ENCODE measurements at regions not wholly inside any gene's neighbourhood (a gene's known extent, or its start where the extent isn't known, plus 50 kb on each side); places are given as distances from the start of the nearest gene placed in this dataset.
"Not testable (repeated sequence)": the region's sequence is repeated elsewhere in the genome, so short reads cannot be mapped to it uniquely, and the experiment has no call there.

GRCh38 chr6:140542863-140543262 lies 1168.4 kb upstream of the CITED2 start:
- DNase-seq, result no peak

GRCh38 chr6:140541288-140541687 lies 1166.8 kb upstream of the CITED2 start:
- no peak for DNase-seq

DNA sequence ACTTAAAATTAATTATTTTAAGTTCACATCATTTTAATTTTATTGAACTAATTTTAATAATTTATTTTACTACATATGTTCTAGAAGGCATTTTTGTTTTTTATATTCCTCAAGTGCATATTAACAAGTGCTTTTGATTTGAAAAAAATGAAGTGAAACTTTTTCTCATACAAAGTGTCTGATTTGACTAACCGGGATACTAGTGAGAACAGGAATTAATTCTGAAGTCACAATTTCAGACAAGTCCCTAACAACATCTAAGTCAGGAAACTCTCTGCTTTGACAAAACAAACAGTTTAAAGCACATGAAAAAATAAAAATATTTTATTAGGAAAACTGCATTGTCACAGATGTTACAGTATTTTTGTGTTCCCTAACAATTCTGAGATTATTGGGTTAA lies 1166.3 kb upstream of the CITED2 start:
- no peak for DNase-seq

DNA sequence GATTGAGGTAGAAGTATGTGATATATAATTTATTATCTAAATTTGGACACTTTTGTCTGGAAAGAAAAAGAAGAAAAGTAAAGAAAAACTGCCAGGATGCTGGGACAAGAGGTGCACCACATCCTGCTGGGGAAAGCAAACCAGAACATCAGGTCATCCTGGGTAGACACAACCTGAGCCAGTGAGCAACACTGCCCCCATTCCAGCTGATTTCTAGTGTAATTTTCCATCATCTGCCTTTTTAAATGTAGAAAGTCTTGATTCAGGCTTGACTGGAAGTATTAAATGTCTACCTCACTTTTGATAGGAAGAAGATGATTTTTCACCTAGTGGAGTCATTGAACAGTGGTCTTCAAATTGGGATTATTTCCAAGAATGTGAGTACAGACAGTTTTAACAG lies 1164.5 kb upstream of the CITED2 start:
- no peak for DNase-seq

- no peak for DNase-seq
Measured at GRCh38 chr6:140537834-140538705, 1163.6 kb upstream of the CITED2 start.

- DNase-seq, result no peak
Measured at GRCh38 chr6:140537211-140537610, 1162.8 kb upstream of the CITED2 start.

DNA sequence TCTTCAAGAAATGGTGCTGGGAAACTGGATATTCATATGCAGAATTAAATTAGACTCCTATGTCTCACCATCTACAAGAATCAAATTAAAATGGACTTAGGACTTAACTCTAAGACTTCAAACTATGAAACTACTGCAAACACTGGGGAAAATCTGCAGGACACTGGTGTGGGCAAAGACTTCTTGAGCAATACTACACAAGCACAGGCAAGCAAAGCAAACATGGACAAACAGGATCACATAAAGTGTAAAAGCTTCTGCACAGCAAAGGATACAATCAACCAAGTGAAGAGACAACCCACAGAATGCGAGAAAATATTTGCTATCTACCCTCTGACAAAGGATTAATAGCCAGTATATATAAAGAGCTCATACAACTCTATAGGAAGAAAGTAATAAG lies 1161.1 kb upstream of the CITED2 start:
- DNase-seq, result no peak

GRCh38 chr6:140533526-140533925 lies 1159.1 kb upstream of the CITED2 start:
- DNase-seq, result no peak

DNA sequence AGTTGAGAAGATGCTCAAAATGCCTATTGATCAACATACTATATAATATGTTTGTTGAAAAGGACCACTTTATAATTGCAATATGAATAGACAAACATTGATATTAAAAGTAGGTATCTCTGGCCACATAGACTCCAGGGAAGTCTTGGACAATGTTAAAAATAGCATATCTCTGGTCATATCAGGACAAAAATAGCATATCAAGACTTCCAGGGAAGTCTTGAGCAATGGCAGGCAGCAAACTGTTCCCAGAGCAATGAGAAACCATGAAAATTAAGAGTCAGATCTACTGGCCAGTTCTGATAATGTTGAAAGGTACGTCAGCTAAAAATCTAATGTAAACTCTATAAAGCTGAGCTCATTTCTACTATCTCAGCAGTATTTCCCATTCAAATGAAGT lies 1130.3 kb upstream of the CITED2 start:
- DNase-seq, result no peak

DNA sequence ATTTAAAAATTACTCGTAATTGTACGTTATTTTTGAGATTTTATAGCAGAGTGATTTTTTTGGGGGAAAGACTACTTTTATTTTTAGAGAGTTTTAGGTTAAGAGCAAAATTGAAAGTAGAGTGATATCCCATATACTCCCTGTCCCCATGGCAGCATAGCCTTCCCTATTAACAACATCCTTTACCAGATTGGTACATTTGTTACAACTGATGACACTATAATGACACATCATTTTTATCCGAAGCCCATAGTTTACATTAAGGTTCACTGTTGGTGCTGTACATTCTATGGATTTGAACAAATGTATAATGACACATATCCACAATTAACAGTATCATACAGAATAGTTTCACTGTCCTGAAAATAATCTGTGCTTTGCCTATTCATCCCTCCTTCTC lies 1126.4 kb upstream of the CITED2 start:
- DNase-seq, result no peak

GRCh38 chr6:140499607-140500006 lies 1125.2 kb upstream of the CITED2 start:
- DNase-seq, result no peak

- DNase-seq, result no peak
Measured at GRCh38 chr6:140494321-140495108, 1120.1 kb upstream of the CITED2 start.

DNA sequence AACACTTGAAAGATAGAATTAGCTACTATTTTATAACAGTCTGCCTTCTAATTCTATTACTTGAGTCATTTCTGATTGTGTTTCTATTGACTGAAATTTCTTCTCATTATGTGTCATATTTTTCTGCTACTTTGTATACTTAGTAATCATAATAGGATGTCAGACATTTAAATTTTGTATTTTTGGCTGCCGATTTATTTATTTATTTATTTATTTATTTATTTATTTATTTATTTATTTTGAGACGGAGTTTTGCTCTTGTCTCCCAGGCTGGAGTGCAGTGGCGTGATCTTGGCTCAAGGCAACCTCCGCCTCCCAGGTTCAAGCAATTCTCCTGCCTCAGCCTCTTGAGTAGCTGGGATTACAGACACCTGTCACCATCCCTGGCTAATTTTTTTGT lies 1119.0 kb upstream of the CITED2 start:
- not testable (repeated sequence) for DNase-seq

DNA sequence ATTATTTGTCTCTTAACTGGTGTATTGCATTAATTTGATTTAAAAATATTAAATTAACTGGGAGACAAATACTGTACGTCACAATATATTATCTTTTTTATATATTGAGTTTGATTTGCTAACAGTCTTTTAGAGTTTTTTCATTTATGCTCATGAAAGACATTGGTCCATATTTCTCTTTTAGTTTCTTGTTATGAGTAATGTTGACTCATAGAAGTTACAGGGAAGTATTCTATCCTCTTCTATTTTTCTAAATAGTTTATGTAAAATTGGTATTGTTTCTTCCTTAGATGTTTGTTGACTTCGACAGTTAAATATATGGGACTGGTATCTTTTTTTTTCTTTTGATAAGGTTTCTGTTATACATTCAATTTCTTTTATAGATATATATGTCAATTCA lies 1115.6 kb upstream of the CITED2 start:
- DNase-seq, result no peak

DNA sequence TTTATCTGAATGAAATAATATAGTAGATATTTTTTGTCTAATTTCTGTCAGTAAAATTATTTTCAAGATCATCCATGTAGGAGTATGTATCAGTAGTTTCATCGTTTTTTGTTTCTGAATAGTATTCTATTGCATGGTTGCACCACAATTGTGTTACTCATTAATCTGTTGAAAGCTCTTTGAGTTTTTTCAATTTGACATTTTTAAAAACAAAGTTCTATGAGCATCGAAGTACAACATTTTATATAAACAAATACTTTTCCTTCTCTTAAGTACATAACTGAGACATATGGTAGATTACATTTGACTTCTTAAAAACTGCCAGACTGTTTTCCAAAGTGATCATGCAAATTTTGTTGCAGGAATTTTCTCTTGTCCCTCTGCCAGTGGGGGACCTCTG lies 1113.1 kb upstream of the CITED2 start:
- DNase-seq, result no peak

DNA sequence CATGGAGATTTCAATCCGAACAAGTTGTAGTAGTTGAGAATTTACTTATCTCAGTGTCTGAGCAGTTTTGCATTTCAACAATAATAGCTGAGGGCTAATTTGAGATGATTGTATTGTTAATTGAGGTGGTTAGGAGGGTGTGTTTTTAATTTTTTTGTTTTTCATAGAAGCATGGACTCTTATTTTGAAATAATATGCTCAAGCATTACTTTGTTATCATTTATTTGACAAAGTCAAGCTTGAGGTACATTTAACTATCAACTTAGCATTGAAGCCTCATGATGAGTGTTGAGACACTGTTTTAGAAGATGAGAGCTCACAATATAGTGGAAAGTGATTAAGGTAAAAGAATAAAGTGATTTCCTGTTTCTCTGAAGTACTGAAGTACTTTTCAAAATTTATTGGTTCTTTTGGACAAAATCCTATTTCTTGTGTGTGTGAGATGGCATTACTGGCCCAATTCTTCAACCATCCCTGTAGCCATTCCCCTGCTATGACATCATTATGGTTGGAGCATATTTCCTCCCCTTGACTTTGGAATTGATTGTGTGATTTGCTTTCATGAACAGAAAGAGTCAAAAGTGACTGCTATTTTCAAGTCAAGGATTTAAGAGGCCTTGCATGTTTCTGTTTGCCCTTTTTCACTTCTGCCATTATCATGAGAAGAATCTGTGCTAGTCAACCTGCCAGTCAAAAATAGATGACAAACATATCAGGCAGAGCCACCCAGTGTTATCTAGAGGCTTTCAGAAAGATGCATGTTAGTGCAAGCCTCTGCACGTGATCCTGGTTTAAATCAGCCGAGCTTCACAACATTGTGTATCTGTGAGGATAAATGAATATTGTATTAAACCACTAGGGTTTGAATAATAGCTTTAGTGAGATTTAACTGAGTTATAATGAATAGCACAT lies 1112.3 kb upstream of the CITED2 start:
- DNase-seq, result no peak

DNA sequence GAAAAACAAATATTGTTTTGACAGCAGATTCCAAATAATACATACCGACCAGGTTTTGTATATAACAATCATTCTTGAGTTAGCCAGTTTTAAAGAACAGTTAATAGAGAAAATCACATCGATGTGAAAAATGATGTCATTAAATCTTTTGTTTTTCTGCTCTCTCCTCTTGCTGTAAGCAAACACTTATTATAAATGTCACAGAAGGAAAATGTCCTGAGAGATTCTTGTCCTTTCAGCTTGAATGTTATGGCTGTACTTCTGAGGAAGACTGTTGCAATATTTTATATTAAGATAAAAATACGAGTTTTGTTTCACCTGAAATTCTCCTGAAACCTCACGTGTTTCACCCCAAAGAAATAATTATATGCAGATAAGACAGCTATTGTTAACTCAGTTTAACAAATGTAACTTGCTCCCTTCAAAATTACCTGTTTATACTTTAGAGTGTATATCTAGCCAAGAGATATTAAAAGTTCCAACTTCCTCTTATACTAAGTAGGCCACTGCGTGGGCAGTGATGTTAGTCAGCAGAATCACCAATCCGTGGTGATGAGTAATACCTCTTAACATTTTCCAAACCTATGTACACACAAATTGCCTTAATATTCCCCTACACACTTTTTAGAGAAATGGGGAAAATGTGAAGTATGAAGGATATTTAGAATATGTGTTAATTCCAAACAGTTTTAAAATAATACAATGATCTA lies 1111.4 kb upstream of the CITED2 start:
- DNase-seq, result no peak

DNA sequence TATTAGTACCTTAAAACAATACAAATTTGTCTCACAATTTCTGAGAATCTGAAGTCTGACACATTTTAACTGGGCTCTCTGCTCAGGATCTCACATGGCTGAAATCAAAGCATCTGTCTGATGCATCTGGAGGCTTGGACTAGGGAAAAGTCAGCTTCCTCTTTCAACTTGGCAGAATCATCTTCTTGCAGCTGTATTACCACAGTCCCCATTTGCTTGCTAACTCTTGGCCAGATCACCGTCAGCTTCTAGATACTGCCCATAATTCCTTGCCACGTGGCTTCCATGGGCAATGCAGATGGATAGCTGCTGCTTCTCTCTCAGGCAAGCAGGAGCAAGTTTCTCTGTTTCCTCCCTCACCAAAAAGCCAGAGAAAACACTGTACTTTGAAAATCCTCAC lies 1106.4 kb upstream of the CITED2 start:
- DNase-seq, result no peak

- no peak for DNase-seq
Measured at GRCh38 chr6:140478631-140479030, 1104.2 kb upstream of the CITED2 start.

- no peak for DNase-seq
Measured at GRCh38 chr6:140475086-140475485, 1100.6 kb upstream of the CITED2 start.

DNA sequence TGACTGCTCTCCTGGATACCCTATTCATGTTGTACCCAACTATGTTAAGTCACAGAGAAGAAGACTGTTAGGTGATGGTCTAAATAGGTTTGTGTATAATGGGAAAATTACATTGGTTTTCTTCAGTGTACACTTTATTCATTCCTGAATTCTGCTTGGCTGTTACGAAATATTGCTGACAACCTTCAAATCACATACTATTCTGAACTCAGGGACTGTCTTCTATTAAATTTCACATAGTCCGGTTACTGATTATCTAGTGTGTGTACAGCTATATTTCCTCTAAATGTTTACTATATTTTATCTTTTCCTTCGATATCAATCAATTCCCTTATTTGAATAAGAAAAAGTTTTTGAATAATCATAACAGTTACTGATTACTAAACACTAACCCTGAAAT lies 1090.3 kb upstream of the CITED2 start:
- no peak for DNase-seq

- DNase-seq, result no peak
Measured at GRCh38 chr6:140463312-140463710, 1088.9 kb upstream of the CITED2 start.

Measured in activated T-cell treated with anti-CD3 and anti-CD28 coated beads for 4 hours (primary cell).